ENCODE measurements at regions not wholly inside any gene's neighbourhood (a gene's known extent, or its start where the extent isn't known, plus 50 kb on each side); places are given as distances from the start of the nearest gene placed in this dataset.
"Not testable (repeated sequence)": the region's sequence is repeated elsewhere in the genome, so short reads cannot be mapped to it uniquely, and the experiment has no call there.

DNA sequence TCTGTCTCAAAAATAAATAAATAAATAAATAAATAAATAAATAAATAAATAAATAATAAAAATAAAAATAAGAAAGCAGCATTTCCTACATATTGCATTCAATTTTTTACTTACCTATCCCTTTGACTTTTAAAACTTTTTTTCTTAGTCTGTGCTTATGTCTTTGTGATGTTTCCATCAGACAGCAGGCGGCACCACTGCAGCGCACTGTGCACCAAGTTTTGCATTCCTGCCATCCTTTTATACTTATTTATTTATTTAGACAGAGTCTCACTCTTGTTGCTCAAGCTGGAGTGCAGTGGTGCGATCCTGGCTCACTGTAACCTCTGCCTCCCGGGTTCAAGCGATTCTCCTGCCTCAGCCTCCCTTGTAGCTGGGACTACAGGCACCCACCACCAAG, 132.6 kb downstream of the SPATA31A6 start:
- H3K4me3 ChIP-seq (replicated peaks; ENCODE audit: low read depth, low read length); DNase-seq (ENCODE audit: extremely low read depth, low read depth): not testable (repeated sequence)

DNA sequence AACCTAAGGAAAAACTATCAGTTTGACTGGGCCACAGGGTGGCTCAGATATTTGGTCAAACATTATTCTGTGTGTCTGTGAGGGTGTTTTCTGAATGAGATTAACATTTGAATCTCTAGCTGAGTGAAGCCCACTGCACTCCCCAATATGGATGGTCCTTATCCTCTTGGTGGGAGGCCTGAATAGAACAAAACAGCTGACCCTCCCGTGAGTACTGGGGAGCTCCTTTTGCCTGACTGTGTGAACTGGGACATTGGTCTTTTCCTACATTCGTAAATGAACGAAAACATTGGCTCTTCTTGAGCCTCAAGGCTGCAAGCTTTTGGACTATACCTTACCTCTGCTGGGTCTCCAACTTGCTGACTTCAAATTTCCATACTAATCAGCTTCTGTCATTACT, 134.2 kb downstream of the SPATA31A6 start:
- not testable (repeated sequence) for DNase-seq (ENCODE audit: extremely low read depth, low read depth); H3K4me3 ChIP-seq (replicated peaks; ENCODE audit: low read depth, low read length)

DNA sequence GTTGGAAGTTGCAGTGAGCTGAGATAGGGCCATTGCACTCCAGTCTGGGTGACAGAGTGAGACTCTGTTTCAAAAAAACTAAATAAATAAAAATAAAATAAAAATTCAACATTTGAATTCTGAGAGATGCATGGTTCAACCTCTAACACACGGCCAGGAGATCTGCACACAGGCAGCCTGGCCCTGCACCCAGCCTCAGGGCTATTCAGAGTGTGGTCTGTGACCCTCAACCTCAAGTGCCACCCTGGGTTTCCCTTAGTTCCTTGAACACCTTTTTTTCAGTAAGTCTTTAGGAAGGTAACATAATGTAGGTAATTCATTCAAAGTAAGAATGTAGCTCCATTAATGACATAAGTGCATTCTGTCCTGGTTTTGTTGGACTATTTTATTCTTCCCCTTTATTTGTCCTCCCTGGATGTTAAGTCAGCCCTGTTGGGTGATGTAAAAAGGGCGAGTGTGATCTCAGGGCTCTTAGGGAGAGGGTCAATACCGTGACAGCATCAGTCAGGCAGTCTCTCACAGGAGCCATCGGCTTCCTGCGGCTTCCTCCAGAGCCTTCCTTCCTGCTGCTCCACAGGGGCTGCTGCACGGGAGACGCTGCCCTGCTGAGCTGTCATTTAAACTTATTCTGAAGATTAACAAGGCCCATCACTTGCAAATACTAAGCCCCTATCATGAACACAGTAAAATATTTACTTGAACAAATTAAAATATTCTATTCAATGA, 139.8 kb downstream of the SPATA31A6 start:
- not testable (repeated sequence) for DNase-seq (ENCODE audit: extremely low read depth, low read depth); H3K4me3 ChIP-seq (replicated peaks; ENCODE audit: low read depth, low read length)

DNA sequence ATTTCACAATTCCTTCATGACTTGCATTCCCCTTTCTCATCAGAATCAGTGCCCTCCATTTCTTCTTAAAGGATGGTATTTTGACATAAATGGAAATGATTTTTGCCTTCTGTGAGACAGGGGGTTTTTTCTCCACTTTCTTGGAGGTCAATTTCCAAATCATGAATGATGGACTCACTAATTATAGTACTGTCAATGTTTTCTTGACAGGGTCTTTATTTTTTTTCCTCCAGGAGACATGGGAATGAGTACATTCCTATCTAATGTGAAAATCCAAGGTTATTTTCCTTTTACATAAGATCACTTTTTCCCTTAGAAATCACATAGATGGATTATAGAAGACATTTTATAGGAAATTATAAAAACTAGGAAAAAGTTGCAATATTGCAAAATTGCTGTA, 141.7 kb downstream of the SPATA31A6 start:
- H3K4me3 ChIP-seq (replicated peaks; ENCODE audit: low read depth, low read length); DNase-seq (ENCODE audit: extremely low read depth, low read depth): not testable (repeated sequence)

DNA sequence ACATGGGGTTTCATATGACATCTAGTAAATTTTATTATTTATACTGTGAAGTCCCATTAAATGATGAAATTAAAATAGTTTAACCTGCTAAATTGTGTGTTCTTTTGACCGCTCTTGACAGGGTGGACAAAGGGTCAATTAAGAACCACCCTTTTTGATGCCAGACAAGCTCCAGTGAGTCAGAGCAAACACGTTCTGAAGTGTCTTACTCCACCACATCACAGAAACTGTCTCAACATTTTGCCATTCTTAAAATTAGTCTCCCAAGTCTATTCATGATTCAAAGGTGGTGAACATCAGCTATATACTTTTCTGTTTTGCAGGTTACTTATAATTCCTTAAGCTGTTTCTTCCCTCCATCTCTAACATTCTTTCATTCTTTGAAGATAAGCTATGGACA, 142.1 kb downstream of the SPATA31A6 start:
- DNase-seq (ENCODE audit: extremely low read depth, low read depth); H3K4me3 ChIP-seq (replicated peaks; ENCODE audit: low read depth, low read length): not testable (repeated sequence)

DNA sequence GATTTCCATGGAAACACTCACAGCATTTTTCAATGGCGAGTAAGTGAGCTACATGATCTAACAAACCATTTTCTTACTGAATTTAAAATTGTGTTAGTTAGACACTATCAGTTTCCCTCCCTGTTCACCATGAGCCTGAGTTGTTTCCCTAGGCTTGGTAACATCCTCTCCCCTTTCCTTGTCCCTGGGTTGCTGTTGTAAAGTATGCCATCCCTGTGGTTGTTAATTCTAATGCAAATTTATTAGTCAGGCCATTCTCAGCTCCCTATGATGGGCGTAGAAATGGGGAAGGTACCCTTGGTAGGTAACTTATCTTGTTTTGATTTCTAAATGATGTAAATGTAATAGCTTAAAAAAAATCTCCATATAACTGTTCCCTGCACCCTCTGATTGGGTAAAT, 143.0 kb downstream of the SPATA31A6 start:
- not testable (repeated sequence) for DNase-seq (ENCODE audit: extremely low read depth, low read depth)

DNA sequence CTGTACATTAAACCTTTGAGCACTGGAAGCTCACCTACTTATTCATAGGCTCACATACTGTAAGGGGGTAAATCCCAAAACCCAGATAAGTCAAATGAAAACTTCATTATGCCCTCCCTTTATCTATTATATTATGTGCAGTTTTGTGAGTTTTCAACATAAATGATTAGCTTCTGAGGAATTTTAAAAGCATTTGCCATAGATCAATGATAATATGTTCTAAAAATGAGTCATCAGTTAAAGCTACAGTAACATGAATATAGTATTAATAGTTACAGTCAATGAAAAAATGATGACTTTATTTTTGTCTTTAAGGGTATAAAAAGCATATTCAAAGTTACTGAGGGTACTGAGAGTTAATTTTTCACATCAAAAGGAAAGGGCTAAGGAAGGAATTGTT, 151.9 kb downstream of the SPATA31A6 start:
- H3K4me3 ChIP-seq (replicated peaks; ENCODE audit: low read depth, low read length); DNase-seq (ENCODE audit: extremely low read depth, low read depth): not testable (repeated sequence)

More for the DNA sequence above, 143.0 kb downstream of the SPATA31A6 start:
- H3K4me3 ChIP-seq (replicated peaks; ENCODE audit: low read depth, low read length): not testable (repeated sequence)

DNA sequence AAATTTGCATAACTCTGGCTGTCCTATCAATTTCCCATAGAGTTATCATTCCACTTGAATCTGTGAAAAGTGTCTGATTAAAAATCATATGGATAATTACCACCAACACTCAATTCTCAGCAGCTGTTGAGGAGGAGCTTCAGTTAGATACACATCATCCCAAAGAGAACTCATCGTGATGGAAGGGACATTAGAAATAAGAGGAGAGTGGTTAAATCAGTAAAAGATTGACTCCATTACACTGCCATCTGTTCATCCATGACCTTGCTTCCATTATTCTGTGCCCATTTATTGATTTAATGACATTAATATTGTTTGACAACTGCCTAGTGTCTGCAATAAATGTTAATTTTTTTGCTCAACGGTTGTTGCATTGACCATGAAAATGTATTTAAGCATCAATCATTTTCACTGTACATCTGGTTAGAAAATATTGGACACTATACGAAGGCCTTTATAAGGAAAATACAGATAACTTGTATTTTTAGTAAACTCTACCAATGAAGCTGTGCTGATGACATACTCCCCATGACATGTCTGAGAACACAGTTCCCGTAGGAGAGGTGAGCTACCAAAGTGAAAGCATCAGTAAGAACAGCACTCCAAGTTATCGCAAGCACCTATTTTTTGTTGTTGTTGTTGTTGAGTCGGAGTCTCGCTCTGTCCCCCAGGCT, 152.7 kb downstream of the SPATA31A6 start:
- DNase-seq (ENCODE audit: extremely low read depth, low read depth); H3K4me3 ChIP-seq (replicated peaks; ENCODE audit: low read depth, low read length): not testable (repeated sequence)

DNA sequence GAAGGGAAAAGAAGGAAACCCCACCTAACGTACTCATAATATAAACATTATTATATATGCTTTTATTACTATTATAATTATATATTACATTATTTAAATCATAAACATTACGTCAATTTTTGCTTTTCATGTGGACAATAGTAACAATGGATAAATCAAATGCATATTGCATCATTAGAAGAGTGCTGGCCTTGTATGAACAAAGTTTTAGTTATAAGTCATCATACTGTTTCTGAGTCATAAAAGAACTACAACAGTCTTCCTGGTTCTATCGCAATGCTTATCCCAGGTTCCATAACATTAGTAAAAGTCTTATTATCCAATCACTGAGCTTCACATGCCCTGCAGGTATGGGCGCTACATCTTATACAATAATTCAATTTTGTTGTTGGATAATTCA, 154.8 kb downstream of the SPATA31A6 start:
- DNase-seq (ENCODE audit: extremely low read depth, low read depth); H3K4me3 ChIP-seq (replicated peaks; ENCODE audit: low read depth, low read length): not testable (repeated sequence)

DNA sequence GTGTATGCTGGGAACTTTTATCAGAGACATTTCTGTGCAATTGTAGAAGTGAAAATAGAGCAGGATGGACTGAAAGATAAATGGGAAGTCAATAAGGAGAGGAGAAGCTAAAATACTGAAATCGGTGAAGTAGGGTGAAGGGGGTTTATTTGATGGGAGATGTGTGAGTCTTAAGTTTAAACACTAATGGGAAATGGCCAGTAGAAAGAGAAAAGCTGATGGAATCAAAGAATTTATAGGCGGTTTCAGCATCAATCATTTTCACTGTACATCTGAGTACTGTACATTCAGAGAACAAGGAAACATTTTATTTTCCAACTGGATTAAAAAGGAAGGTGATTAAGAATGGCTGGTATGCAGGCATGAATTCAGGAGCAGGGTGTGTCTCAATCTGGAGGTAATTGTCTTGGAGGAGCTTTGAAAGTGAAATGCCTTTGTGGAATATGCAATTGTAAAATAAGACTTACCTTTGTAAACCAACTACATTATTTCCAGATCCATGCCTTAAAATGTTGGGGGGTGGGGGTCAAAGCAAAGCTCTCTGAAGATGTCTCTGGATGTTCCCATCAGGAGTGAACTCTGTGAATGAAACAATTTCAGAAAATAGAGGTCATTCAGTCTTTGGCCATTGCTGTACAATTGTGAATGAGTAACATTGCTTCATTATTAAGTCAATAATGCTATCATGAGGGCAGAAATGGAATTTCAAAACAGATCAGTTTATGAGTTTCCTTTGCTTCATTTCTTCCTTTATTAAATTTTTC, 156.4 kb downstream of the SPATA31A6 start:
- not testable (repeated sequence) for H3K4me3 ChIP-seq (replicated peaks; ENCODE audit: low read depth, low read length); DNase-seq (ENCODE audit: extremely low read depth, low read depth)

DNA sequence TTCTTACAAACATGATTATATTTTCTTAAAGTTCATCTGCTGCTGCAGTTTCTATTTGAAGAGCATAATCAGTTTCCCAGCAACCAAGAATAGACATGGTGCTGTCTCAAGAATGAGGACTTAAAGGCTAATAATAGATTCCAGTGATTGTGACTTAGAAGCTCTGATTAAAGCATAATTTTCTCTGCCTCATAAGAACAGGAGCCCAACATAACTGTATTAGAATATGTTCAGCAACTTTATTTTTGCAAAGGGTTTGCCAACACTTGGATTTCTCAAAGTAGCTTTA, 156.9 kb downstream of the SPATA31A6 start:
- not testable (repeated sequence) for DNase-seq (ENCODE audit: extremely low read depth, low read depth); H3K4me3 ChIP-seq (replicated peaks; ENCODE audit: low read depth, low read length)

DNA sequence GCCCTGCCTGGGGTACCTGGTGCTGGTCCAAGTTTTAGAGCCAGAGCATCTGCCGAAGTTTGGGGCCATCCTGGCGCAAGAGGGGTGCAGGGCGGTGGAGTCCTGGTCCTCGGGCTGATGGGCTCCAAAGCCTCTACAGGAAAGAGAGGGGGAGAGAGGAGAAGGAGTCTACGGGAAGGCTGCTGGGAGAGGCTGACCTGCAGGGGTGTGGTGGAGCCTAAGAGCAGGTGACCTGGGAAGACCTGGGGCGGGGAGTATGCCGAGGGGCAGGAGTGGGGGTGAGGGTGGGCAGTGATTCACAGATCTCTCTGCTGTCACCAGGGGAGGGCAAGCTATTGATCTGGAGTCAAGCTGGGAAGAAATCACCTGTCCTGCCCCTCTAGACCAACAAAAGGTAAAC, 158.4 kb downstream of the SPATA31A6 start:
- H3K4me3 ChIP-seq (replicated peaks; ENCODE audit: low read depth, low read length); DNase-seq (ENCODE audit: extremely low read depth, low read depth): not testable (repeated sequence)

DNA sequence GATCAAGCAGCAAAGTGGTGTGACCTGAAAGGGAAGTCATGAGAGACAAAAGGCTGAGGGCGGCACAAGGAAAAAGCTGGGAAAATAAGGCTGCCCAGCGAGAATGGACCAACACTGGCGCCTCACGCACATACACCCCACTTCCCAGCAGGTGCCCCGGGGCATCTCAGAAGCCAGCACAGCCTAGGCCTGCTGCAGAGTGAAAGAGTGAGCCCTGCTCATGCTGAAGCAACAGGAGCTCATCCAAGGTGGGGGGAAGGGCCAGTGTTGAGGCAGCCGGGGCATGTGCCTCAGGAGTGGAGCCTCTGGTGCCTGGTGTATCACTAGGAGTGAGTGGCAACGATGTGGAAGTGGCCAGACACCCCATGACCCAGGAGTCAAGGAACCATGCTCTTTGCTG, 158.8 kb downstream of the SPATA31A6 start:
- not testable (repeated sequence) for H3K4me3 ChIP-seq (replicated peaks; ENCODE audit: low read depth, low read length); DNase-seq (ENCODE audit: extremely low read depth, low read depth)

DNA sequence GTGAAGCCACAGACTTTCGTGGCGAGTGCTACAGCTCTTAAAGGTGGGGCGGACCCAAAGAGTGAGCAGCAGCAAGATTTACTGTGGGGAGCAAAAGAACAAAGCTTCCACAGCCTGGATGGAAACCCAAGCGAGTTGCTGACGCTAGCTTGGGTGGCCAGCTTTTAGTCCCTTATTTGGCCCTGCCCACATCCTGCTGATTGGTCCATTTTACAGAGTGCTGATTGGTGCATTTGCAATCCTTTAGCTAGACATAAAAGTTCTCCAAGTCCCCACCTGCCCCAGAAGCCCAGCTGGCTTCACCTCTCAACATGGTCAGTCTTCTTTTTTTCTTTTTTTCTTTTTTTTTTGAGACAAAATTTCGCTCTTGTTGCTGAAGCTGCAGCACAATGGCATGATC, 161.0 kb downstream of the SPATA31A6 start:
- H3K4me3 ChIP-seq (replicated peaks; ENCODE audit: low read depth, low read length); DNase-seq (ENCODE audit: extremely low read depth, low read depth): not testable (repeated sequence)

DNA sequence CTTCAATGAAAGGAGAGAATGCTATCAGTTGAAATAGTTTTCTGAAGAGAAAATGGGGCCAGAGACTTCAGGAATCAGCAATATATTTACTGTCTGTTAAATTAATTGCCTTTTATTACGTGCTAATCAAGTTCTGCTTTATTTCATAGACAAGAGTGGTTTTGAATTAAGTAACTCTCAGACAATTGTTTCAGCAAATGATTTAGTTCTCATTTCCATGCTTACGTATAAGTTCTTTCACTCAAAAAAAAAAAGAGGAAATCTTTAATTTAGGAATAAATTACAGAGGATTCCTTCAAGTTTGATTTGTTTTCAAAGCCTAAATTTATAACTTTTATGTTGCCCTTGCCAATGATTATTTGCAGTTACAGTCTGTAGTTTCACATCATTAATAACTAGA, 163.5 kb downstream of the SPATA31A6 start:
- not testable (repeated sequence) for DNase-seq (ENCODE audit: extremely low read depth, low read depth); H3K4me3 ChIP-seq (replicated peaks; ENCODE audit: low read depth, low read length)

DNA sequence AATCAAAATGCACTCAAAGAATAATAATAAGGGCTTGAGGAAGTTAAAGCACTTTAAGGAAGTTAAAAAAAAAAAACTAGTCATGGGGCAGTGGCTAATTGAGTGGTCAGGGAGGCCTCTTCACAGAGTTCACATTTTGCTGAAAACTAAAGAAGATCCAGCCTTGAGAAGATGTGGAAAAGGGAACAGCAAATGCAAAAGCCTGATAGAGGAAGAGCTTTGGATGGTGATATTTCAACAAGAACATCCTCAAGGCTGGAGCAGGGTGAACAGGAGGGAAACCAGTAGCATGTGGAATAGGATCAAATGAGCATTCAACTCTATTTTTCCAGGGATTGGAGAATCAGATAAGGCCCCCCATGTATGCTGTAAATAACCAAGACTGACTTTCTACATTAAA, 165.7 kb downstream of the SPATA31A6 start:
- not testable (repeated sequence) for H3K4me3 ChIP-seq (replicated peaks; ENCODE audit: low read depth, low read length); DNase-seq (ENCODE audit: extremely low read depth, low read depth)

DNA sequence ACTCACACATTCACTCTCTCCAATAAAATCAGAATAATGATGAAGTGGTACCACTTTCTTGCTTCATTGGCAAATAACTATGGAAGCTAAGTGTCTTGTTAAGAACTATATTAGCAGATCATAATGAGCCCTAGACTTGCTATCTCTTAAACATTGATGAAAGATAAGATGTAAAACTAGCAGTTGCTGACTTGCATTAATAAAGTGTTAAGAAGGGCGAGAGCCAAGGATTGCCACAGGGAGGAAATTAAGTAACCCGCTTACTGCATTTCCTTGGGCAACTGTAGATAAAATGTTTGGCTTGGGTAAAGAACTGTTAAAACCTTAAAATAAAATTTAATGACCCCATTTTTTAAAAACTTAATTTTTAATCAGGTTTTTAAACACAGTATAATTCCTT, 167.0 kb downstream of the SPATA31A6 start:
- not testable (repeated sequence) for H3K4me3 ChIP-seq (replicated peaks; ENCODE audit: low read depth, low read length); DNase-seq (ENCODE audit: extremely low read depth, low read depth)

DNA sequence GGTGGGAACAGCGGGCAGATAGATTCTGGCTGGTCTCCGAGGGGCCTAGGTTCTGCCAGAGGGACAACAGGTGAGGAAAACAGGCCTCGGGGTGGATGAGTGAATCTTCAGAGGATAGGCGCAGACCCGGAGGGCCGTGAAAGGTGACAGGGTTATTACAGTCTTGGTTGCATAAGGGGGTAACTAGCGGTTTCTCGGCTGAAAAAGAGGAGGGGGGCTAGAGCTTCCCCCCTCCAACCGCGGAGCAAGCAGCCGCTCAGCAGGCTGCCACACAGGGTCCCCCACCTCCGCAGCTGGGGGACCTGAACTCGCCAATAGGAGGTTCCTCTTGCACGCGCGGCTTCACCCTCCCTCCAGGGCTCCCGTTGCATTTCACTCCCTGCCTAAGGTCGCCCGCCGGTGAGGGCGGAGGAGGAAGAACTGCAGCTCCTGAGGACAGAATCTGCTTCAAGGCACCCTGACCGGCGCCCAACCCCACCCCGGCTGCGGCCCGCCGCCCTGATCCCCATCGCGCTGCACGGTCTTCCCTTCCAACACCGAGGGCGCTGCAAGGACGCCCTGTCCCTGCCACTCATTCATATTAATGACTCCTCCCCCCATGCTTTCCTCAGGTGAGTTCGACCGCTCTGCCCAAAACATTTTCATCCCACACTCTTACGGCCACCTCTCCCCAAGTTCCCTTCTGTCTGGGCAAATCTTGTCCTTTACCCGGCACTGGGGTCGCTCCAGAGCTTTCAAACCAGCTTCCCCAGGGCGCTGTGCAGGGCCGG, 174.3 kb downstream of the SPATA31A6 start:
- not testable (repeated sequence) for H3K4me3 ChIP-seq (replicated peaks; ENCODE audit: low read depth, low read length); DNase-seq (ENCODE audit: extremely low read depth, low read depth)

Measured in HFF-Myc (cell line).